Ammon's horn (tissue), 1 donor: ENCODE measurements at regions not wholly inside any gene's neighbourhood (a gene's known extent, or its start where the extent isn't known, plus 50 kb on each side); places are given as distances from the start of the nearest gene placed in this dataset.
"Not testable (repeated sequence)": the region's sequence is repeated elsewhere in the genome, so short reads cannot be mapped to it uniquely, and the experiment has no call there.

ENCODE experiments used
- DNase-seq: peaks from one replicate; pipeline ENCODE4 v3.0.0-alpha.2; 2016; ENCODE audit warnings: low spot score

- DNase-seq = no peak
Observed at GRCh38 chr6:935582-935981, 242.6 kb upstream of the EXOC2 start.

DNA sequence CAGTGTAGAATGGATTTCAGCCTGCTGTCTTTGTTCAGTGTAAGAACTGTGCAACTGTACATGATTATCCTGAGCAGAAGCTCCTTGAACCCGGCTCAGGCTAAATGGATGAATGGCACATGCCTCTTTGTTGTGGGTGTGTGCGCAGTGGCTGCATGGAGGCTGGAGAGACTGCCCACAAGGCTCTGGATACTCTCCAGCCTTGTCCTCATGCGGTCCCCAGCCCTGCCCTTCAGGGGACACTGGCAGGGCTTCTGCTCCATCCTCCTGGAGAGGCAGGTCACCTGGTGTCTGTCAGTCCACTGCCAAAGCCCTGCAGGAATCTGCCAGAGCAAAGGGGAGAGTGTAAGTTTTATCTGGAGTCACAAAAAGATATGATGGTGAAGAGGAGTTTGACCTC is 241.7 kb upstream of the EXOC2 start:
- no peak for DNase-seq

GRCh38 chr6:931919-932318 is 239.0 kb upstream of the EXOC2 start:
- not testable (repeated sequence) for DNase-seq

GRCh38 chr6:927157-927556 is 234.2 kb upstream of the EXOC2 start:
- DNase-seq = no peak

GRCh38 chr6:925656-926213 is 232.8 kb upstream of the EXOC2 start:
- no peak for DNase-seq

GRCh38 chr6:924661-925060 is 231.7 kb upstream of the EXOC2 start:
- no peak for DNase-seq

- DNase-seq = no peak
Observed at GRCh38 chr6:921400-921799, 228.5 kb upstream of the EXOC2 start.

DNA sequence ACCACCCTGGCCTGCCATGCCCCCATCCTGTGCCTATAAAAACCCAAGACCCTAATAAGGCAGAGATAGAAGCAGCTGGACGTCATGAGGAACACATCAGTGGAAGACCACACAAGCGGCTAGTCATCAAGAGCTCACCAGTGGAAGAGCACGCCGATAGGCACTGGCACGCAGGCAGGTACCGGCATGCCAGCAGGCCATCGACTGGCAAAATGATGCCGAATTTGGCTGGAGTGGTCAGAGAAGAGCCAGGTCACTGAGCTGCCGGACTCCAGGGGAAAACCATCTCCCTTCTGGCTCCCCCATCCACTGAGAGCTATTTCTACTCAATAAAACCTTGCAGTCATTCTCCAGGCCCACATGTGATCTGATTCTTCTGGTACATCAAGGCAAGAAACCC is 227.6 kb upstream of the EXOC2 start:
- DNase-seq = no peak

DNA sequence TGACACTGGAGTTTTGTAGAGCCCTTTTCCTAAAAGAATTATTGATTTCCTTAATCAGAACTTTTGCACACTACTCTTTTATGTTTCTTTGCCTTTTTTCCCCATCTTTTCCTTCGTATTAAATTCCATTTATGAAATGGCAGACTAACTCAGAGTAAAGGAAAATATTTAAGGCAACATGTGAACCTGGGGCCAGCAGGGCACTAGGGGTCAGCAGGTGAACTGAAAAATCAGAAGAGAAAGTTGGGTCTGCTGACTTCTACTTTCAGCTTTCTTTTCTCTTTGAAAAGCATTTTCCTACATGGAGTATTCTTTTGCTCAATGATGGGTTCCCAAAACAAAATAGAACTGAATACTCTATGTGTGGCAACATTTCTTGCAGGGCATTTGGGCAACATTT is 226.6 kb upstream of the EXOC2 start:
- DNase-seq = no peak

- no peak for DNase-seq
Observed at GRCh38 chr6:917939-918338, 225.0 kb upstream of the EXOC2 start.

- no peak for DNase-seq
Observed at GRCh38 chr6:917296-917695, 224.4 kb upstream of the EXOC2 start.

GRCh38 chr6:916131-916530 is 223.2 kb upstream of the EXOC2 start:
- DNase-seq = no peak

- peak; percentile 52 for DNase-seq
Observed at GRCh38 chr6:912871-913835, 220.2 kb upstream of the EXOC2 start.

GRCh38 chr6:907928-908327 is 215.0 kb upstream of the EXOC2 start:
- no peak for DNase-seq

DNA sequence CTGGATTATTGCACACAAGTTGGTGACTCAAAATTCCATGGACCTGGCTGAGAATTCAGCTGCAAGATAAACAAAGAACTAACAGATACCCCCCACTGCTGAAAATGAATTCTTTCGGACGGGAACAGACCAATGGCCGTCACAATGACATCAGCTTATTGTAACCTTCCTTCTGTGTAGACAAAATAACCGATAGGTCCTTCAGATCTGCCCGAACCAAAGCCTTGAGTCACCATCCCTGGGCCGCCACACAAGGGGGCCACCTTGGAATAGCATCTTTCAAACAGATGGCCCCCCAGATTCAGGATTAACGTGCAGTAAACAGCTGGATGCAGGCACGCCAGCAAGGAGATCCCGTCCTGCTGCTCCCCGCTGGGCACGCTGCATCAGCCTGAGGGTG is 214.0 kb upstream of the EXOC2 start:
- DNase-seq = no peak

GRCh38 chr6:905556-905955 is 212.6 kb upstream of the EXOC2 start:
- DNase-seq = no peak

- DNase-seq = no peak
Observed at GRCh38 chr6:904994-905393, 212.1 kb upstream of the EXOC2 start.

DNA sequence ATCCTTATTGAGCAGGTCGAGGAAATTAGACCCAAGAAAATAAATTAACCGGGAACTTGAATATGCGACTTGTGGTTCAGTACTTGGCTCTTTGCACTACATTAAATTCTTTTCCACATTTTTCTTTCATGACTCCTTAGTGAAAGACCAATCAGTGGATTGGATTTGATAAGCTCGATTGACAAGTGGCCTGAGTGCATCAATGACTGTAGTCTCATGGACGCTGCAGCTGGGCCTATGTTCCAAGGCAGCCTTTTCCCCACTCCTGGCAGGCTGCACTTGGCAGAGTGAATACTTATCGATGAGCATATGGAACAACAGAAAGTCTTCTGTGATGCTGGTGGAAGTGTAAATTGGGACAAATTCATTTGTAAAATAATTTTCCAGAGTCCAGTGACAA is 210.8 kb upstream of the EXOC2 start:
- no peak for DNase-seq

DNA sequence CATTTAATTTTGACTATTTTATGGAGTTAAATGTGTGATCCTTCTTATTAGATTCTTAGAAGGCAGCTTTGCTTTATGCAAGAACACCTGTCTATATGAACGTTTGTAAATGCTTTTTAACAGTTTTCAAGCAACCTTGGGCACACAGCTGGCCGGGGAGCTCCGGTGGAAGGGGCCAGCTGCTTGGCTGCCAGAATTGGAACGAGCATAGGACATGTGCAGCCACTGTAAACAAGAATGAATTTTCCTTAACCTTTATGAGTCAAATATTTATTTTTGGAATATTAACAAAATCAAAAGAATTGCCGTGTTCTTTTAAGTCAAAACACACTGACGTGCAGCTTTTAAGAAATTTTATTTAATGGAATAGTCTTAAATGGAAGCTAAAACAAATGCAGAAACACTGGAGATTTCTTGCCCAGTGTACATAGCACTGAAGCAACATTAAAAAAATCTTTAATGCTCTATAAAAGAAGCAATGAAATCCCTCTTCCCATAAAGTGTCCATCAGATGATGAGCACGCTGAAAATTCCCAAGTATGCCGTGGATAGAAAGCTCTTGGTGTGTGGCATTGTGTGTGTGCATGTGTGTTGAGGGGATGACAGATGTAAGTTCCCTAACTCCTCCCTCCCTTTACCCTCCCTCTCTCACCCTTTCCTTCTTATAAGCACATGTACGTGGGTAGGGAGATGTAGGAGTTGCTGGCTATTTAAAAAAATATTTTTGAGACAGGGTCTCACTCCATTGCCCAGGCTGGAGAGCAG is 208.9 kb upstream of the EXOC2 start:
- no peak for DNase-seq

DNA sequence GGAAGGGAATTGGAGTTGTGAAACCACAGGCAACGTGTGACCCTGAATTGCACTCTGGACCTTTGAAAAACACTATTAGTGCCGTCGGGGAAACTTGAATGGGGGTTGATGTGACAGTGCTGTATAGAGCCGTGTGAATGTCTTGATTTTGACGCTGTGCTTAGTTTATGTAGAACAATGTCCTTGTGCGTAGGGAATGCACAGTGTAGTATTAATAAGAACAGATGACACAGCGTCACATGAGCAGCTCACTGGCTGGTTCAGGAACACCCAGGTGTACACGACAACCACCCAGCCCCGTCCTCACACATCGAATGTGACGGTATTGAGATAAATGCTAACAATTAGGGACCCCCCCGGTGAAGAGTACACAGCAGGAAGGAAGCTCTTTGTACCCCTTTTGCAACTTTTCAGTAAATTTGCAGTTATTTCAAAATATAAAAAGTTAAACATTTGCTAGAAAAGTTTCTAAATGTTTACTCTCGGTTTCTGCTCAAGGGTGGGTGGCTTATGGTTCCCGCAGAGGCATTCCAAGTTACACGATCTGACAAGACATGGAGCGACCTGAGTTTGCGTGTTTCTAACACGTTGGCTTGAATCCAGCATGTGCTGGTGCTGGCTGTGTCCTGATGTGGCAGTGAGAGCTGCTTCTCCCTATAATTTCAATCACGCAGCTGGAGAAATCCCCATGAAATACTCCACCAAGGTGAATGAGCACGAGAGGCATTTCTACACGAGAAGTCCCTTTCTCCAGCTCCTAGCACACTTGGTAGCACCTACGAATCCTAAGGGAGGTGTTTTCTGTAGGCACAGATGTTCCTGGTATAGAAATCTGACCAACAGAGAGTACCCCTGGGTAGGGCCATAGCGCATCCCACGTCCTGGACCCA is 208.0 kb upstream of the EXOC2 start:
- no peak for DNase-seq

GRCh38 chr6:897528-898207 is 204.7 kb upstream of the EXOC2 start:
- DNase-seq = no peak
